ENCODE measurements at regions not wholly inside any gene's neighbourhood (a gene's known extent, or its start where the extent isn't known, plus 50 kb on each side); places are given as distances from the start of the nearest gene placed in this dataset.

- no peak for TF ChIP-seq CTCF (IDR thresholded peaks at IDR 0.05)
- TF ChIP-seq POLR2AphosphoS5 (IDR thresholded peaks at IDR 0.05), result no peak
- no peak for TF ChIP-seq POLR2A (IDR thresholded peaks at IDR 0.05)
Observed at GRCh38 chr14:104425763-104426646, 153.6 kb upstream of the C14orf180 start.

Data from breast epithelium (tissue), 3 donors.